Panc1 (cell line): ENCODE measurements at regions not wholly inside any gene's neighbourhood (a gene's known extent, or its start where the extent isn't known, plus 50 kb on each side); places are given as distances from the start of the nearest gene placed in this dataset.

ENCODE experiments used
- ATAC-seq: fragments of 200-7000 bp; cut with Tn5 transposase; 2 replicates; pipeline ENCODE4 v1.9.1; 2020; ENCODE audit warnings: mild to moderate bottlenecking, moderate library complexity
- BruUV-seq: library from RNA; stranded (reverse); fragments of 400-500 nt; replicated peaks from 2 replicates; lab custom pipeline; 2021; lab: Mats Ljungman, UMichigan
- CTCF ChIA-PET: fragments of 300-600 bp; sonication (Branson Sonifier 250); formaldehyde crosslinking; loops from one replicate; lab custom pipeline; 2022; ENCODE audit warnings: antibody characterized with exemption; lab: Charles Lee
- POLR2A ChIA-PET: fragments of 300-600 bp; sonication (Branson Sonifier 250); formaldehyde crosslinking; loops from one replicate; lab custom pipeline; 2022; ENCODE audit warnings: antibody characterized with exemption; lab: Charles Lee
- DNase-seq: peaks from one replicate; pipeline ENCODE4 v3.0.0-alpha.2; 2010; ENCODE audit warnings: low read depth, low spot score
- H3K27ac ChIP-seq: 2 replicates; pipeline ENCODE4 v1.5.1; 2011; ENCODE audit warnings: mild to moderate bottlenecking, low read length, inconsistent platforms
- H3K27me3 ChIP-seq: fragments of 200-500 bp; sonication (Bioruptor generic); 2 replicates; pipeline ENCODE4 v1.6.0; 2014; ENCODE audit warnings: low read length, inconsistent platforms; ENCODE audit not compliant: control insufficient read depth, insufficient read depth
- H3K36me3 ChIP-seq: fragments of 200-500 bp; sonication (Bioruptor generic); 2 replicates; pipeline ENCODE4 v1.5.1; 2014; ENCODE audit warnings: inconsistent platforms, mild to moderate bottlenecking, low read length, moderate library complexity; ENCODE audit not compliant: control insufficient read depth, insufficient read depth
- H3K4me1 ChIP-seq: 2 replicates; pipeline ENCODE4 v1.5.1; 2011; ENCODE audit warnings: inconsistent platforms, mild to moderate bottlenecking, low read length, moderate library complexity; ENCODE audit not compliant: control insufficient read depth, insufficient read depth
- H3K4me3 ChIP-seq, 2 experiments: 2 replicates each; pipeline ENCODE4 v1.5.1; 2011 to 2012; ENCODE audit warnings: low read depth in 2 of 2, low read length in 2 of 2, mild to moderate bottlenecking in 2 of 2, inconsistent platforms in 1 of 2, moderate library complexity in 1 of 2
- H3K9me3 ChIP-seq: fragments of 200-500 bp; sonication (Bioruptor generic); 2 replicates; pipeline ENCODE4 v1.5.1; 2014; ENCODE audit warnings: low read depth, mild to moderate bottlenecking, inconsistent platforms, low read length, moderate library complexity; ENCODE audit not compliant: control insufficient read depth, insufficient read depth
- CTCF ChIP-seq: fragments of 450-650 bp; IDR thresholded peaks from 2 replicates; pipeline ENCODE4 v1.5.1; 2017; ENCODE audit warnings: mild to moderate bottlenecking
- POLR2AphosphoS5 ChIP-seq: IDR thresholded peaks from 2 replicates; pipeline ENCODE4 v1.6.1; 2012; ENCODE audit warnings: mild to moderate bottlenecking, low read depth, low read length, moderate library complexity
- SIN3A ChIP-seq: IDR thresholded peaks from 2 replicates; pipeline ENCODE4 v1.6.1; 2012; ENCODE audit warnings: low read depth, mild to moderate bottlenecking, low read length, moderate library complexity, borderline replicate concordance; ENCODE audit not compliant: insufficient read depth
- TCF7L2 ChIP-seq: IDR thresholded peaks from 2 replicates; pipeline ENCODE4 v1.6.1; 2011; ENCODE audit warnings: mild to moderate bottlenecking, low read depth, low read length, inconsistent platforms
- in situ Hi-C: cut with HindIII; loops from 2 replicates; pipeline ENCODE4 v1.10.0; 2016; ENCODE audit warnings: low sequenced_read_pairs, low pct_unique_long_range_greater_than_20kb
- intact Hi-C: fragments of 100-400 bp; cut with micrococcal nuclease; formaldehyde crosslinking; loops from one replicate; pipeline ENCODE4 v1.10.0; 2022; ENCODE audit not compliant: unreplicated experiment

- no peak for DNase-seq
- ChIA-PET POLR2A (no interaction called here), CTCF (no interaction called here)
- Histone ChIP-seq H3K9me3 (no peaks in the 10 kb centered on the region), H3K36me3 (no peaks in the 10 kb centered on the region), H3K4me1 (no peaks in the 10 kb centered on the region), H3K27me3 (0 out of 2 replicates have a peak, but pooled peaks cover 2% of the 10 kb centered on the region), H3K4me3 (no peak overlapping the region), H3K27ac (no peak overlapping the region)
- TF ChIP-seq CTCF = no peak
- no peak for TF ChIP-seq SIN3A
- intact Hi-C loops = no loop called here
- ATAC-seq = no peak
- in situ Hi-C loops = no loop called here
- no TSS peak for BruUV-seq
Measured at GRCh38 chr18:75551071-75551470, 123.6 kb upstream of the SMIM21 start.

- CTCF ChIA-PET = no interaction called here
- ATAC-seq = no peak
Measured at GRCh38 chr18:75548353-75548905, 120.9 kb upstream of the SMIM21 start.

GRCh38 chr18:75546964-75547363 lies 119.5 kb upstream of the SMIM21 start:
- no peaks in the 10 kb centered on the region for H3K9me3 ChIP-seq
- TF ChIP-seq CTCF (peak; percentile 49), TCF7L2 (no peak)
- H3K36me3 ChIP-seq = no peaks in the 10 kb centered on the region
- DNase-seq (no peak), ATAC-seq (no peak)
- CTCF ChIA-PET = no interaction called here
- POLR2A ChIA-PET = no interaction called here
- in situ Hi-C loops = no loop called here
- H3K27me3 ChIP-seq = peaks cover 19% of the 10 kb centered on the region
- no peak overlapping the region for H3K4me3 ChIP-seq
- no peaks in the 10 kb centered on the region for H3K4me1 ChIP-seq
- intact Hi-C loops = no loop called here
- no TSS peak for BruUV-seq
- H3K27ac ChIP-seq = no peak overlapping the region

More at GRCh38 chr18:75548353-75548905, 120.9 kb upstream of the SMIM21 start:
- DNase-seq = no peak
- H3K9me3 ChIP-seq = no peaks in the 10 kb centered on the region
- no TSS peak for BruUV-seq
- no peak overlapping the region for H3K4me3 ChIP-seq
- no peaks in the 10 kb centered on the region for H3K36me3 ChIP-seq
- H3K27me3 ChIP-seq = peaks cover 16% of the 10 kb centered on the region
- POLR2A ChIA-PET = no interaction called here
- in situ Hi-C loops = no loop called here
- no peak for TF ChIP-seq CTCF
- no peak for TF ChIP-seq TCF7L2
- TF ChIP-seq SIN3A = no peak
- no peak for TF ChIP-seq POLR2AphosphoS5
- no peak overlapping the region for H3K27ac ChIP-seq
- intact Hi-C loops = no loop called here
- H3K4me1 ChIP-seq = no peaks in the 10 kb centered on the region
